Testis (tissue), 2 donors: ENCODE measurements at regions not wholly inside any gene's neighbourhood (a gene's known extent, or its start where the extent isn't known, plus 50 kb on each side); places are given as distances from the start of the nearest gene placed in this dataset.

Source experiments
- DNase-seq: peaks from one replicate; pipeline ENCODE4 v3.0.0-alpha.2; 2019
- H3K27ac ChIP-seq, 2 donors: fragments of 200-600 bp; sonication (generic); one replicate each; pipeline ENCODE4 v1.5.1; 2019
- H3K27me3 ChIP-seq: fragments of 200-600 bp; sonication (generic); one replicate; pipeline ENCODE4 v1.5.1; 2019
- H3K36me3 ChIP-seq: fragments of 200-600 bp; sonication (generic); one replicate; pipeline ENCODE4 v1.5.1; 2017; ENCODE audit warnings: low read depth; ENCODE audit errors: missing control alignments
- H3K4me1 ChIP-seq: fragments of 200-600 bp; sonication (generic); one replicate; pipeline ENCODE4 v1.5.1; 2019
- H3K4me3 ChIP-seq, 2 donors: fragments of 200-600 bp; sonication (generic); one replicate each; pipeline ENCODE4 v1.5.1; 2017 to 2019
- H3K9me3 ChIP-seq: fragments of 200-600 bp; sonication (generic); one replicate; pipeline ENCODE4 v1.5.1; 2017
- CTCF ChIP-seq, 3 experiments: fragments of 450-650 bp in 2 of 3; fragments of 200-600 bp in 1 of 3; sonication (generic) in 1 of 3; IDR thresholded peaks; one replicate each; pipeline ENCODE4 v1.5.1; 2016 to 2019; ENCODE audit warnings: antibody characterized with exemption in 3 of 3, mild to moderate bottlenecking in 2 of 3, moderate library complexity in 1 of 3
- POLR2A ChIP-seq: fragments of 450-650 bp; IDR thresholded peaks from one replicate; pipeline ENCODE4 v1.6.1; 2017; ENCODE audit warnings: antibody characterized with exemption, mild to moderate bottlenecking, moderate library complexity
- WGBS, 2 donors: methylation state at CpG; one replicate each; pipeline ENCODE4 v1.1.5; 2018; 5-methylcytosine and 5-hydroxymethylcytosine counted together
- intact Hi-C: fragments of 100-400 bp; cut with DNase I; formaldehyde crosslinking; loops from one replicate; pipeline ENCODE4 v1.15.1; 2023; ENCODE audit warnings: low total_unique reads

GRCh38 chr13:82614086-82614485 lies 1268.2 kb downstream of the SLITRK1 start:
- 88% methylated on average over 2 of the region's 2 CpGs for WGBS, 2 donors
- Histone ChIP-seq H3K27me3 (no peaks in the 10 kb centered on the region), H3K9me3 (no peaks in the 10 kb centered on the region), H3K4me3 (no peak overlapping the region), H3K4me1 (no peaks in the 10 kb centered on the region), H3K36me3 (no peaks in the 10 kb centered on the region), H3K27ac (no peak overlapping the region)
- TF ChIP-seq CTCF (IDR thresholded peaks at IDR 0.05) (no peak), POLR2A (no peak)
- DNase-seq = no peak
- intact Hi-C loops = no loop called here

- H3K4me1 ChIP-seq = no peaks in the 10 kb centered on the region
- DNase-seq = no peak
- no peaks in the 10 kb centered on the region for H3K27me3 ChIP-seq
- no peak overlapping the region for H3K4me3 ChIP-seq
- TF ChIP-seq POLR2A (no peak), CTCF (IDR thresholded peaks at IDR 0.05) (no peak)
- H3K9me3 ChIP-seq = no peaks in the 10 kb centered on the region
- intact Hi-C loops = no loop called here
- WGBS, 2 donors = 95 to 100% methylated on average over 1 of the region's 1 CpG
- H3K27ac ChIP-seq = no peak overlapping the region
- H3K36me3 ChIP-seq = no peaks in the 10 kb centered on the region
Measured at GRCh38 chr13:82606008-82606407, 1276.3 kb downstream of the SLITRK1 start.

GRCh38 chr13:82597747-82598146 lies 1284.5 kb downstream of the SLITRK1 start:
- H3K4me1 ChIP-seq = no peaks in the 10 kb centered on the region
- no peak overlapping the region for H3K4me3 ChIP-seq
- no peaks in the 10 kb centered on the region for H3K9me3 ChIP-seq
- intact Hi-C loops = no loop called here
- DNase-seq = no peak
- 35 to 36% methylated on average over 6 of the region's 6 CpGs for WGBS, 2 donors
- no peak overlapping the region for H3K27ac ChIP-seq
- TF ChIP-seq CTCF (IDR thresholded peaks at IDR 0.05) (no peak), POLR2A (no peak)
- H3K36me3 ChIP-seq = no peaks in the 10 kb centered on the region
- no peaks in the 10 kb centered on the region for H3K27me3 ChIP-seq

GRCh38 chr13:82593239-82593638 lies 1289.0 kb downstream of the SLITRK1 start:
- H3K36me3 ChIP-seq = no peaks in the 10 kb centered on the region
- intact Hi-C loops = no loop called here
- no peaks in the 10 kb centered on the region for H3K4me1 ChIP-seq
- no peak overlapping the region for H3K4me3 ChIP-seq
- no peaks in the 10 kb centered on the region for H3K9me3 ChIP-seq
- no peak overlapping the region for H3K27ac ChIP-seq
- DNase-seq = no peak
- H3K27me3 ChIP-seq = no peaks in the 10 kb centered on the region
- TF ChIP-seq POLR2A (no peak), CTCF (IDR thresholded peaks at IDR 0.05) (no peak)
- WGBS, 2 donors = 81 to 100% methylated on average over 1 of the region's 1 CpG

GRCh38 chr13:82571653-82572052 lies 1310.6 kb downstream of the SLITRK1 start:
- no peak for DNase-seq
- WGBS, 2 donors = 84 to 90% methylated on average over 3 of the region's 3 CpGs
- TF ChIP-seq POLR2A (no peak), CTCF (IDR thresholded peaks at IDR 0.05) (no peak)
- intact Hi-C loops = no loop called here
- no peaks in the 10 kb centered on the region for H3K4me1 ChIP-seq
- no peaks in the 10 kb centered on the region for H3K36me3 ChIP-seq
- H3K27ac ChIP-seq = no peak overlapping the region
- H3K27me3 ChIP-seq = no peaks in the 10 kb centered on the region
- H3K4me3 ChIP-seq = no peak overlapping the region
- no peaks in the 10 kb centered on the region for H3K9me3 ChIP-seq
